OCI-LY7 (cell line): ENCODE measurements at regions not wholly inside any gene's neighbourhood (a gene's known extent, or its start where the extent isn't known, plus 50 kb on each side); places are given as distances from the start of the nearest gene placed in this dataset.

Experiments
- BruUV-seq: library from RNA; stranded (reverse); fragments of 400-500 nt; replicated peaks from 2 replicates; lab custom pipeline; 2021; lab: Mats Ljungman, UMichigan
- CTCF ChIA-PET: fragments of 300-600 bp; sonication (Branson Sonifier 250); formaldehyde crosslinking; loops from one replicate; lab custom pipeline; 2022; ENCODE audit warnings: antibody characterized with exemption; ENCODE audit not compliant: unreplicated experiment; lab: Charles Lee
- POLR2A ChIA-PET: fragments of 300-600 bp; sonication (Branson Sonifier 250); formaldehyde crosslinking; loops from one replicate; lab custom pipeline; 2022; ENCODE audit warnings: antibody characterized with exemption; lab: Charles Lee
- DNase-seq: peaks from one replicate; pipeline ENCODE4 v3.0.0-alpha.2; 2015; ENCODE audit warnings: low spot score
- H2AFZ ChIP-seq: fragments of 200-600 bp; sonication (generic), shearing (Covaris generic); 2 replicates; pipeline ENCODE4 v1.6.1; 2014; ENCODE audit warnings: mild to moderate bottlenecking, antibody characterized with exemption, low read length, moderate library complexity
- H3K27ac ChIP-seq: fragments of 200-600 bp; sonication (generic); 2 replicates; pipeline ENCODE4 v1.5.1; 2014; ENCODE audit warnings: mixed run types, low read depth, mild to moderate bottlenecking, moderate library complexity, low read length, inconsistent platforms; ENCODE audit not compliant: poor library complexity, severe bottlenecking
- H3K36me3 ChIP-seq: fragments of 200-600 bp; sonication (generic); 2 replicates; pipeline ENCODE4 v1.6.1; 2014; ENCODE audit warnings: mild to moderate bottlenecking, antibody characterized with exemption, low read length, moderate library complexity, mixed read lengths; ENCODE audit not compliant: insufficient read depth
- H3K4me1 ChIP-seq: fragments of 200-600 bp; sonication (generic); 2 replicates; pipeline ENCODE4 v1.5.1; 2014; ENCODE audit warnings: mild to moderate bottlenecking, low read length; ENCODE audit not compliant: insufficient read depth, poor library complexity, severe bottlenecking
- H3K4me2 ChIP-seq: fragments of 200-600 bp; sonication (generic); 2 replicates; pipeline ENCODE4 v1.6.1; 2014; ENCODE audit warnings: mild to moderate bottlenecking, low read length
- H3K4me3 ChIP-seq: fragments of 200-600 bp; sonication (generic); 2 replicates; pipeline ENCODE4 v1.5.1; 2014; ENCODE audit warnings: mild to moderate bottlenecking, low read depth, low read length; ENCODE audit not compliant: poor library complexity, severe bottlenecking
- H3K79me2 ChIP-seq: fragments of 200-600 bp; sonication (generic); 2 replicates; pipeline ENCODE4 v1.6.1; 2016; ENCODE audit warnings: low read depth, mild to moderate bottlenecking, low read length, moderate library complexity, mixed read lengths; ENCODE audit not compliant: insufficient read depth
- H3K9me2 ChIP-seq: fragments of 200-600 bp; sonication (generic); 2 replicates; pipeline ENCODE4 v1.6.1; 2016; ENCODE audit warnings: mild to moderate bottlenecking, low read length, mixed read lengths; ENCODE audit not compliant: insufficient read depth
- H3K9me3 ChIP-seq: fragments of 200-600 bp; sonication (generic); 2 replicates; pipeline ENCODE4 v1.6.1; 2014; ENCODE audit warnings: mild to moderate bottlenecking, mixed run types, low read length, mixed read lengths
- H4K20me1 ChIP-seq: fragments of 200-600 bp; sonication (generic); 2 replicates; pipeline ENCODE4 v1.6.1; 2014; ENCODE audit warnings: mild to moderate bottlenecking, antibody characterized with exemption, low read length, moderate library complexity, mixed read lengths; ENCODE audit not compliant: insufficient read depth
- CTCF ChIP-seq: fragments of 200-600 bp; sonication (generic); conservative IDR thresholded peaks from 2 replicates; pipeline ENCODE4 v1.5.1; 2014; ENCODE audit warnings: mild to moderate bottlenecking, antibody characterized with exemption, low read length, moderate library complexity, mixed read lengths
- EZH2phosphoT487 ChIP-seq: fragments of 200-600 bp; sonication (generic); IDR thresholded peaks from 2 replicates; pipeline ENCODE4 v1.6.1; 2018; ENCODE audit warnings: low read depth, borderline replicate concordance, mild to moderate bottlenecking, mixed run types, antibody characterized with exemption, low read length, moderate library complexity, mixed read lengths
- intact Hi-C: fragments of 100-400 bp; cut with micrococcal nuclease; formaldehyde crosslinking; loops from one replicate; pipeline ENCODE4 v1.10.0; 2022; ENCODE audit not compliant: unreplicated experiment

- Histone ChIP-seq H3K9me2 (no peaks in the 10 kb centered on the region), H3K4me2 (no peak overlapping the region), H3K4me1 (no peaks in the 10 kb centered on the region), H3K9me3 (peaks cover 15% of the 10 kb centered on the region; the same call in 1 of the 2 replicates), H3K27ac (no peak overlapping the region), H3K36me3 (no peaks in the 10 kb centered on the region), H3K4me3 (no peak overlapping the region), H4K20me1 (no peaks in the 10 kb centered on the region), H2AFZ (no peak overlapping the region), H3K79me2 (no peaks in the 10 kb centered on the region)
- ChIA-PET POLR2A (no interaction called here), CTCF (no interaction called here)
- no TSS peak for BruUV-seq
- no peak for TF ChIP-seq EZH2phosphoT487
- no peak for TF ChIP-seq CTCF
- DNase-seq = no peak
- intact Hi-C loops = no loop called here
These were observed 801.8 kb downstream of the GRIK2 start for GRCh38 chr6:102195311-102195710.

GRCh38 chr6:102197211-102197610 lies 803.7 kb downstream of the GRIK2 start:
- no peak overlapping the region for H3K27ac ChIP-seq
- no peak overlapping the region for H3K4me2 ChIP-seq
- peaks cover 15% of the 10 kb centered on the region; the same call in 1 of the 2 replicates for H3K9me3 ChIP-seq
- H3K79me2 ChIP-seq = no peaks in the 10 kb centered on the region
- no peak for TF ChIP-seq EZH2phosphoT487
- TF ChIP-seq CTCF = no peak
- peak; percentile 2 for DNase-seq
- H3K4me3 ChIP-seq = no peak overlapping the region
- intact Hi-C loops = no loop called here
- H3K9me2 ChIP-seq = no peaks in the 10 kb centered on the region
- CTCF ChIA-PET = no interaction called here
- no peaks in the 10 kb centered on the region for H3K4me1 ChIP-seq
- no TSS peak for BruUV-seq
- no peaks in the 10 kb centered on the region for H4K20me1 ChIP-seq
- no peak overlapping the region for H2AFZ ChIP-seq
- no peaks in the 10 kb centered on the region for H3K36me3 ChIP-seq
- POLR2A ChIA-PET = no interaction called here

GRCh38 chr6:102204351-102204750 lies 810.8 kb downstream of the GRIK2 start:
- no peak overlapping the region for H3K4me2 ChIP-seq
- BruUV-seq = no TSS peak
- intact Hi-C loops = no loop called here
- ChIA-PET POLR2A (no interaction called here), CTCF (no interaction called here)
- H3K9me3 ChIP-seq = no peaks in the 10 kb centered on the region
- no peaks in the 10 kb centered on the region for H3K4me1 ChIP-seq
- H3K4me3 ChIP-seq = no peak overlapping the region
- H2AFZ ChIP-seq = no peak overlapping the region
- DNase-seq = no peak
- TF ChIP-seq CTCF (no peak), EZH2phosphoT487 (no peak)
- H3K27ac ChIP-seq = no peak overlapping the region
- no peaks in the 10 kb centered on the region for H3K9me2 ChIP-seq
- no peaks in the 10 kb centered on the region for H4K20me1 ChIP-seq
- H3K79me2 ChIP-seq = no peaks in the 10 kb centered on the region
- H3K36me3 ChIP-seq = no peaks in the 10 kb centered on the region
